GM12873 (cell line): ENCODE measurements at regions not wholly inside any gene's neighbourhood (a gene's known extent, or its start where the extent isn't known, plus 50 kb on each side); places are given as distances from the start of the nearest gene placed in this dataset.

ENCODE experiments used
- CTCF ChIP-seq: IDR thresholded peaks from 2 replicates; pipeline ENCODE4 v1.5.1; 2012; ENCODE audit warnings: low read depth, mild to moderate bottlenecking, moderate library complexity, low read length, control low read depth; ENCODE audit not compliant: insufficient read depth; ENCODE audit errors: missing control alignments

- TF ChIP-seq CTCF, result no peak
Measured at GRCh38 chr20:39412091-39412490, 449.9 kb downstream of the DHX35 start.

GRCh38 chr20:39399463-39399862, 437.3 kb downstream of the DHX35 start:
- TF ChIP-seq CTCF, result peak; percentile 31

GRCh38 chr20:39398656-39399055, 436.5 kb downstream of the DHX35 start:
- peak; percentile 25 for TF ChIP-seq CTCF

- no peak for TF ChIP-seq CTCF
Measured at GRCh38 chr20:39397646-39398045, 435.5 kb downstream of the DHX35 start.

GRCh38 chr20:39395478-39396291, 433.5 kb downstream of the DHX35 start:
- TF ChIP-seq CTCF, result no peak

- TF ChIP-seq CTCF, result no peak
Measured at GRCh38 chr20:39394461-39394860, 432.3 kb downstream of the DHX35 start.

- TF ChIP-seq CTCF, result no peak
Measured at GRCh38 chr20:39390186-39390585, 428.0 kb downstream of the DHX35 start.
